Endometrial microvascular endothelial cells (primary cell): ENCODE measurements at regions not wholly inside any gene's neighbourhood (a gene's known extent, or its start where the extent isn't known, plus 50 kb on each side); places are given as distances from the start of the nearest gene placed in this dataset.
"Not testable (repeated sequence)": the region's sequence is repeated elsewhere in the genome, so short reads cannot be mapped to it uniquely, and the experiment has no call there.

Experiments
- in situ Hi-C: cut with HindIII; loops from 2 replicates; pipeline ENCODE4 v1.10.0; 2017; ENCODE audit warnings: low sequenced_read_pairs, low pct_unique_long_range_greater_than_20kb; ENCODE audit errors: inconsistent ontology term

- in situ Hi-C loops, result no loop called here
Observed at GRCh38 chr2:234571620-234572407, 74.9 kb upstream of the ARL4C start.

DNA sequence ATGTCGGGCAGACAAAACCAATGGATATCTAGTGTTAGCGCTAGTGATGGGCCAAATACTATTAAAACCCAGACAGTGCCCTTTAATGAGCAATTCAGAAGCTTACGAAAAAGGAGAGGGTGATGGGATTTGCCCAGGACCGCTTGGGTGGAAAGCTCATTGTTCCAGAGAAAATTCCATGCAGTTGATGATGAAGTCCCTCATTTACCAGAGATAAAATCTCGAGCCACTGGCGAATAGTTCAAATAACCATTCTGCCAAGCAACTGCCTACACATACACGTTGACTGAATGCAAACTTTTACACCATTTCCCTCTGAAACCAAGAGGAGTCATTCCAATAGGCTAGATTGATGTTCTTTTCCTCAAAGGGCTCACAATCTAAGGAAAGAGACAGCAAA is 73.6 kb upstream of the ARL4C start:
- in situ Hi-C loops, result no loop called here

GRCh38 chr2:234569776-234570430 is 73.0 kb upstream of the ARL4C start:
- in situ Hi-C loops, result no loop called here

- in situ Hi-C loops, result no loop called here
Observed at GRCh38 chr2:234566622-234567021, 69.7 kb upstream of the ARL4C start.

GRCh38 chr2:234565842-234566619 is 69.2 kb upstream of the ARL4C start:
- in situ Hi-C loops, result no loop called here

DNA sequence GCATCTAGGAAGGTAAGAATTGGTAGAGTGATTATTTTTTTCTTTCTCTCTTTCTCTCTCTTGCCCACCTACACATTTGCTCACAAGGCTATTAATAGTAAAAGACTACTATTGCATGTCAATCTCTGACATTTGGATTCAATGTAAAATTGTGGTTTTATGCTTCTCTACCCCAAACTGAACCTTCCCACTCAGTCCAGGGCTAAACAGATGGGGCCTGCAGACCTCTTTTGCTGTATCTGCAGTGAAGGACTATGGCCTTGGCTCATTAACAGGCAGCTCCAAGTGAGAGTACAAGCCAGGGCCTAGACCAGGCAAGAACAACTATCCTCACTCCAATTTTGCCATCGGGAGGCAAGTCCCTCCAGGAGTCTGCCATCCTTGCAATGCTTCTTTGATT is 68.3 kb upstream of the ARL4C start:
- in situ Hi-C loops, result no loop called here

- in situ Hi-C loops, result no loop called here
Observed at GRCh38 chr2:234564699-234565098, 67.8 kb upstream of the ARL4C start.

DNA sequence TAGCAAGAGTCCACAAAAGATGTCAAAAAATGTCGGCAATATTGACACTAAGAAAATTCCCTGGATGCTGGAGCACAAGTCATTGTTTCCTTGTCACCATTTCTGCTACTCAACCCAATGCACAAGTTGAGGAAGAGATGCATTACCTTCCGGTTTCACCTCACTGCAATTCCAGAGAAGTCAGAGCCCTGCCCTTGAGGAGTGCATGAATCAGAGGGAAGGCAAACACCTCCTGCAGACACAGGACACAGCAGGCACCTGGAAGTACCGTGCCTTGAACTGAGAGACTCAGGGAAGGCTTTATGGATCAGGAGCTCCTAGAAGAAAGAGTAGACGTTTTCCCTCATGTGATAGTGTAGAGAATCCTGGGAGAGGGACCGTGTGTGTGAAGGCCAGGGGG is 62.7 kb upstream of the ARL4C start:
- in situ Hi-C loops, result no loop called here

- in situ Hi-C loops, result no loop called here
Observed at GRCh38 chr2:234558642-234559041, 61.8 kb upstream of the ARL4C start.

DNA sequence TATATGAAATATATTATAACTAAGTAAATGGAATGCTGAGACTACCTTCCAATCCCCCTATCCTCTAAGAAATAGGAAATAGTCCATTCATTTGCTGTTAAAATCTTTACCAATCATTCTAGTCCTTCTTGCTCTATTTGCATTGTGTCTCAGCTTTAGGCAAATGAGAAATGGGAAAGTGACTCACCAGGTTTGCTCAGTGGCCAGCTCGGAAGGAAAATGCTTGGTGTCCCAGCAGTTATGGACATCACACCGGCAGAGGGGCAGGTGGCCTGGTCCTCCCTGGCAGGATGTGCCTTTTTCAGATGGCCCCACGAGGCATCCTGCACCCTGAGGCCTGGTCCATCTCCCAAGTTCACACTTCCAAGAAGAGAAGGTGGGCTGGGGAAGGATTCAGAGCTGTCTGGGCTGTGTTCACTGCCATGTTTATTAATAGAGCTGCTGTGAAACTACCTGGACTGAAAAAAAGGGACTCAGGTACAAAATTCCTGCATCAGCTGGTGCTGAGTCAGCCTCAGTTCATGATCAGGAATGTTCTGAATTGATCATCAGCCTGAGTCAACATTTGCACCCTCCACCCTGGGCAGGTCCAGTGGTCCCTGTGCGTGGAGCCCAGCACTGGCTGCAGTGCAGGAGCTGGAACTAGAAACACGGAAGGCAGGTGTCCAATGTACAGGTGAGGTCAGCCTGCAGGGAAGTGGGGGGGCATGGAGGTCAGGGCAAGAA is 60.1 kb upstream of the ARL4C start:
- in situ Hi-C loops, result no loop called here

DNA sequence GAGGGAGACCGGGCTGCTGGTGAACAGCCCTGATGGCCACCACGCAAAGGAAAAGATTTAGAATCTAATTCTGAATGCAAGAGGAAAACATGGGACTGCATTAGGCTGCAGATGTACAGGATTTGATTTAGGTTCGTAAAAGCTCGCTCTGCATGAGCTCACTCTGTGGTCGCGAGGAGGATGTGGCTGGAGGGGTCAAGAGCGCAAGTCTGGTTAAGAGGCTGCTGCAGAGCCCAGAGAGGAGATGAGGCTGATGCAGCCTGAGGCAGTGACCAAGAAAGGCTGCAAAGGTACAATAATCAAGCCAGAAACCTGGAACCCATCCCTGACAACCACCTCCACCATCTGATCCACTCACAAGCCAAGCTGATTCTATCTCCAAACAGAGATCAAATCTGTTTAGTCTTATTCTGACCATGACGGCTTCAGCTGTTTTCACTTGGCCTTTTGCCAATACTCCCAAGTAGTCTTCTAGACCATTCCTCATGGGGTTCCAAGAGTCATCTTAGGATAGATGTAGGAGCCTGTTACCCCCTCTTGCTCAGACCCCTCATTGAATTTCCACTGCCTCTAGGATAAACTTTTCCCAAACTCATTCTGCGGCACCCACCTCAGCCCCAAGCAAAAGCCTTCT is 58.9 kb upstream of the ARL4C start:
- in situ Hi-C loops, result no loop called here

DNA sequence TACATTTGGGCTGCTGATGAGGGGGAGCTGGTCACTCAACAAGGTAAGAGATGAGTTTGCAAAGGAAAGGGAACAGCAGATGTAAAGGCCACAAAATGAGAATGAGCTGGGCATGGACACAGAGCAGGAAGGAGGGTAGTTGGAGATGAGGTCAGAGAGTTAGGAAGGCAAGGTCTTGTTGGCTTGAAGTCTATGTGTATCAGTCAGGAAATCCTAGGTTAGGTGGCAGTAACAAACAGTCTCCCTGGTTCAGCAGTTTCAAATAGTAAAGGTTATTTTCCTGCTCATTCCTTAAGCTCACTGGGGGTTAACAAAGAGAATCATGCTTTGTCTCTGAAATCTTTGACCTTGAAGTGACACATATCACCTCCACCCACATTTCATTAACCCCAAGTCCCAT is 58.3 kb upstream of the ARL4C start:
- in situ Hi-C loops, result no loop called here

DNA sequence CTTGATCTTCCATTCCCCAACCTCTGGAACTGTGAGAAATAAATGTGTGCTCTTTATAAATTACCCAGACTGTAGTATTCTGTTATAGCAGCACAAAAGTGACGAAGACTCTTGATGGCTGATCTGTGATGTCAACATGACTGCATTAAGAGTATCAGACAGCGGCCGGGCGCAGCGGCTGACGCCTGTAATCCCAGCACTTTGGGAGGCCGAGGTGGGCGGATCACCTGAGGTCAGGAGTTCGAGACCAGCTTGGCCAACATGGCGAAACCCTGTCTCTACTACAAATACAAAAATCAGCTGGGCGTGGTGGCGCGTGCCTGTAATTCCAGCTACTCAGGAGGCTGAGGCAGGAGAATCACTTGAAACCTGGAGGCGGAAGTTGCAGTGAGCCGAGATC is 56.3 kb upstream of the ARL4C start:
- in situ Hi-C loops, result not testable (repeated sequence)

DNA sequence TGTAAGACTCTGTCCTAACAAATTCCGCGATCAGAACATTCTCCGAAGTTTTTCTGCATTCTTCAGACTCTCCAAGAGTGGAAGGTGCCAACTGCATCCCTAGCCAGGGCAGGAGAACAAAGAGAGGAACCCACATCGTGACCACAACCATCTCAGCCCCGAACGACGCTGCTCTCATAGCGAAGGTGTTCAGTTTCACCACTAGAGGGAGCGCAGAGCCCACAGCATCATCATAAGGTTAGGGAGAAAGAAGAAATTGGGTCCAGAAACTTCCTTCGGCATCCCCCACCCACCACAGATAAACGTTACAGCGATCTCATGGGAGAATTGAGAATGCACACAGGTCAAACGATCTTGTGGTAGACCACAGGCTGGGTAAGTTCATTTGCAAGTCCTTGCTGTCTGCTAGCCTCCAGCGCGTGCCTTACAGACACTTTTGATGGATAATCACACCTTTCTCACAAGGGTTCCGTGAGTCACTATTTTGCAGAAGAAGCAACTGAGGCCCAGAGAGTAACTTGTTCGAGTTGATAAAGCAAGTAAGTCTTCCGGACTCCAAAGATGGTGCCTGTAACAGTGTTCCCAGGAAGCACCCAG is 53.7 kb upstream of the ARL4C start:
- in situ Hi-C loops, result no loop called here

DNA sequence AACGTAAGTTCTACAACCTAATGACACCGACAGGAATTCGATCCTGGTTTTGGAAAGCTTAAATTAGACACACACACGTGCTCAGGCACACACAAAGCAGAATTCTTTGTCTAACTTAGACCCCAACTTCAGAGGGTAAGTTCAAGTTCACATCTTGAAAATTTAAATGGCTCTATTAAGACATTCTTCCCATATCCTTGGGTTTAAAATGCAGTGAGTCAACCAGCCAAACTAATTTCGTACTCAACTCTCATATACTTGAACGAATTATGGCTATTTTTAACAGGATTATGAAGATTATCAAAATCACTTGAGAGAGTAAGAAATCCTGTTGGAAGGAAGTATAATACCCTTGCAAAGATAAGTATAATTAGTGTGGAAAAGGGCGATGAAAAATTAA is 53.2 kb upstream of the ARL4C start:
- in situ Hi-C loops, result no loop called here

GRCh38 chr2:234548695-234549420 is 52.0 kb upstream of the ARL4C start:
- in situ Hi-C loops, result no loop called here

GRCh38 chr2:234546770-234547169 is 49.9 kb upstream of the ARL4C start:
- in situ Hi-C loops, result no loop called here
